ENCODE measurements at regions not wholly inside any gene's neighbourhood (a gene's known extent, or its start where the extent isn't known, plus 50 kb on each side); places are given as distances from the start of the nearest gene placed in this dataset.

- TF ChIP-seq POLR2AphosphoS5 (IDR thresholded peaks at IDR 0.05; ENCODE audit: borderline replicate concordance, low read depth, low read length), result no peak
- TF ChIP-seq EZH2 (IDR thresholded peaks at IDR 0.05), result no peak
Measured at GRCh38 chr2:237165405-237166276, 80.0 kb downstream of the COPS8 start.

Measured in SK-N-MC (cell line).